Thyroid gland (tissue), 4 donors: ENCODE measurements at regions not wholly inside any gene's neighbourhood (a gene's known extent, or its start where the extent isn't known, plus 50 kb on each side); places are given as distances from the start of the nearest gene placed in this dataset.

Source experiments
- DNase-seq, 2 donors: peaks; one replicate each; pipeline ENCODE4 v3.0.0-alpha.2; 2019
- H3K27ac ChIP-seq, 3 donors: fragments of 200-600 bp; sonication (generic); 1 replicate in 2 of 3; 2 replicates in 1 of 3; pipeline ENCODE4 v1.5.1; 2016 to 2019; ENCODE audit warnings: mild to moderate bottlenecking in 1 of 3, moderate library complexity in 1 of 3
- H3K27me3 ChIP-seq: fragments of 200-600 bp; sonication (generic); one replicate; pipeline ENCODE4 v1.5.1; 2019
- H3K36me3 ChIP-seq, 2 donors: fragments of 200-600 bp; sonication (generic); one replicate each; pipeline ENCODE4 v1.5.1; 2016 to 2019
- H3K4me1 ChIP-seq, 2 donors: fragments of 200-600 bp; sonication (generic); one replicate each; pipeline ENCODE4 v1.5.1; 2017 to 2019
- H3K4me3 ChIP-seq, 3 donors: fragments of 200-600 bp; sonication (generic); replicated peaks in 1 of 3; 1 replicate in 2 of 3; 2 replicates in 1 of 3; pipeline ENCODE4 v1.5.1; 2016; ENCODE audit warnings: mild to moderate bottlenecking in 1 of 3
- H3K9me3 ChIP-seq: fragments of 200-600 bp; sonication (generic); one replicate; pipeline ENCODE4 v1.5.1; 2017
- CTCF ChIP-seq, 6 experiments: fragments of 200-600 bp in 3 of 6; fragments of 450-650 bp in 3 of 6; sonication (generic) in 3 of 6; IDR thresholded peaks; one replicate each; pipeline ENCODE4 v1.5.1; 2016 to 2019; ENCODE audit warnings: antibody characterized with exemption in 6 of 6, mild to moderate bottlenecking in 2 of 6, inconsistent platforms in 1 of 6, moderate library complexity in 1 of 6
- POLR2A ChIP-seq, 2 donors: fragments of 450-650 bp; IDR thresholded peaks; one replicate each; pipeline ENCODE4 v1.6.1; 2017; ENCODE audit warnings: antibody characterized with exemption in 2 of 2, mild to moderate bottlenecking in 2 of 2, moderate library complexity in 1 of 2
- WGBS, 2 donors: methylation state at CpG; one replicate each; pipeline ENCODE4 v1.1.5; 2017; 5-methylcytosine and 5-hydroxymethylcytosine counted together
- intact Hi-C: fragments of 100-400 bp; cut with DNase I; formaldehyde crosslinking; loops from one replicate; pipeline ENCODE4 v1.15.1; 2023

- no peak for DNase-seq
- H3K4me3 ChIP-seq: no peak overlapping the region
- 96 to 98% methylated on average over 1 of the region's 1 CpG for WGBS, 2 donors
- intact Hi-C loops: no loop called here
- H3K4me1 ChIP-seq: no peaks in the 10 kb centered on the region
- H3K9me3 ChIP-seq: no peaks in the 10 kb centered on the region
- TF ChIP-seq POLR2A (IDR thresholded peaks at IDR 0.05) (no peak), CTCF (IDR thresholded peaks at IDR 0.05) (no peak)
- no peaks in the 10 kb centered on the region for H3K36me3 ChIP-seq
- no peaks in the 10 kb centered on the region for H3K27me3 ChIP-seq
- H3K27ac ChIP-seq: no peak overlapping the region
Observed at GRCh38 chr12:112589275-112589674, 170.5 kb downstream of the PTPN11 start.

GRCh38 chr12:112590281-112590680, 171.5 kb downstream of the PTPN11 start:
- Histone ChIP-seq H3K9me3 (no peaks in the 10 kb centered on the region), H3K27ac (no peak overlapping the region), H3K4me1 (no peaks in the 10 kb centered on the region), H3K4me3 (no peak overlapping the region), H3K36me3 (no peaks in the 10 kb centered on the region), H3K27me3 (no peaks in the 10 kb centered on the region)
- DNase-seq: no peak
- intact Hi-C loops: no loop called here
- WGBS, 2 donors: 47 to 52% methylated on average over 3 of the region's 3 CpGs
- TF ChIP-seq CTCF (IDR thresholded peaks at IDR 0.05) (no peak), POLR2A (IDR thresholded peaks at IDR 0.05) (no peak)

- H3K9me3 ChIP-seq: no peaks in the 10 kb centered on the region
- intact Hi-C loops: no loop called here
- TF ChIP-seq POLR2A (IDR thresholded peaks at IDR 0.05) (no peak), CTCF (IDR thresholded peaks at IDR 0.05) (no peak)
- H3K27ac ChIP-seq: no peak overlapping the region
- no peaks in the 10 kb centered on the region for H3K4me1 ChIP-seq
- no peak for DNase-seq
- H3K4me3 ChIP-seq: no peak overlapping the region
- WGBS, 2 donors: 78 to 83% methylated on average over 5 of the region's 5 CpGs
- no peaks in the 10 kb centered on the region for H3K27me3 ChIP-seq
- H3K36me3 ChIP-seq: no peaks in the 10 kb centered on the region
Observed at GRCh38 chr12:112591488-112591887, 172.7 kb downstream of the PTPN11 start.

DNA sequence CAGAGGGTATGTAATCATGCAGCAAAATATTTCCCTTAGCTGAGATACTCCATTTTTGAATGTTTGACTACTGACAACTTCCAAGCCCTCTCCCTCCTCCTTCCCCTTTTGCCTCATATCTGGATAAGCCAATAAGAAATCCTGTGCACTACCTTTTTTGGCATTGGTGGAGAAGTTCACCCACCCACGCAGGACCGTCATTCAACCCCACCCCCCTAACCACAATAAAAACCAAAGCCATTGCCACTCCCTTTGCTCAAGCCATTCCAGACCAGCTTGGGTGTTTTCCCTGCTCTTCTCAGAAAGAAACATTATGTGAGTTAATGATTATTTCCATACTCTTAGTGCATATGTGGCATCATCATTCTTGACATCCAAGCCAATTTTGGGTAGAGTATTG, 176.7 kb downstream of the PTPN11 start:
- no peak overlapping the region for H3K4me3 ChIP-seq
- no peak overlapping the region for H3K27ac ChIP-seq
- DNase-seq: no peak
- H3K36me3 ChIP-seq: no peaks in the 10 kb centered on the region
- intact Hi-C loops: no loop called here
- no peaks in the 10 kb centered on the region for H3K27me3 ChIP-seq
- WGBS, 2 donors: 73 to 89% methylated on average over 2 of the region's 2 CpGs
- no peak for TF ChIP-seq CTCF (IDR thresholded peaks at IDR 0.05)
- TF ChIP-seq POLR2A (IDR thresholded peaks at IDR 0.05): no peak
- no peaks in the 10 kb centered on the region for H3K9me3 ChIP-seq
- no peaks in the 10 kb centered on the region for H3K4me1 ChIP-seq

DNA sequence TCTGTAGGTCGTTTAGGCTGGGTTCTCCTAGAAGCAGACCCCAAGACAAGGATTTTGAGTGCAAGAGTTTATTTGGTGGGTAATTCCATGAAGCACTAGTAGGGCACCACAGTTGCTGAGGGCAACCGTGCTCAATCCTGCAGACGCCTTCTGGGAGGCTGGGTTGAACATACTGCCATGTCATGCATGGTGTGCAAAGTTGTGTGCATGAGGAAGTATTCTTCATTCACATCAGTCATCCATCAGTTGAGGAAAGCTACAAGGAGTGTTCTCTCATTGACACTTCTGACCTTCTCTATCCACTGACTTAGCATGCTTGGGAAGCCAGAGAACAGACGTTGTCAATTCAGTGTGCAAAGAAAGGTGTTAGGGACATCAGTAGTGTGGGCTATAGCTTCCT, 179.2 kb downstream of the PTPN11 start:
- WGBS, 2 donors: 80 to 84% methylated on average over 4 of the region's 4 CpGs
- Histone ChIP-seq H3K36me3 (no peaks in the 10 kb centered on the region), H3K27ac (no peak overlapping the region), H3K4me3 (no peak overlapping the region), H3K27me3 (no peaks in the 10 kb centered on the region), H3K4me1 (no peaks in the 10 kb centered on the region), H3K9me3 (no peaks in the 10 kb centered on the region)
- no peak for DNase-seq
- no peak for TF ChIP-seq POLR2A (IDR thresholded peaks at IDR 0.05)
- intact Hi-C loops: no loop called here

DNA sequence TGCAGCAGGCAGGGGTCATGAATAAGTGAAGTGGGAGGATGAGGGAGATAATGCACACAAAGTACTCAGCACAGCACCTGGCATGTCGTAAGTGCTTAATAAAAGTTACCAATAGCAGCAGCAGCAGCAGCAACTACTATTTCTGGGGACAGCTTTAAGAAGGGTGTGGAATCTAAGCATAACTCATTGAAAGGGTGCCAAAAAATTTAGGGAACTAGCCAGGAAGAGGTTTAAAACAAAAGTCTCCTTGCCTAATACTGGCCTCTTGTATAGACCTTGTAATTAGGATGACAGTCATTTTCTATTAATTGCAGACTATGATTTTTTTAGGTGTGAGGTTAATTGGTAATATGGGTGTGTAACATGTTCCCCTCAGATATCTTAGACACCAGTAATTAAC, 179.9 kb downstream of the PTPN11 start:
- no peak for DNase-seq
- intact Hi-C loops: no loop called here
- Histone ChIP-seq H3K27me3 (no peaks in the 10 kb centered on the region), H3K4me3 (no peak overlapping the region), H3K27ac (no peak overlapping the region), H3K4me1 (no peaks in the 10 kb centered on the region), H3K36me3 (no peaks in the 10 kb centered on the region), H3K9me3 (no peaks in the 10 kb centered on the region)
- 74 to 82% methylated on average over 1 of the region's 1 CpG for WGBS, 2 donors
- TF ChIP-seq POLR2A (IDR thresholded peaks at IDR 0.05): no peak
- TF ChIP-seq CTCF (IDR thresholded peaks at IDR 0.05): no peak
